HG02642 (cell line): ENCODE measurements at regions not wholly inside any gene's neighbourhood (a gene's known extent, or its start where the extent isn't known, plus 50 kb on each side); places are given as distances from the start of the nearest gene placed in this dataset.
"Not testable (repeated sequence)": the region's sequence is repeated elsewhere in the genome, so short reads cannot be mapped to it uniquely, and the experiment has no call there.

ENCODE experiments used
- ATAC-seq: cut with Tn5 transposase; IDR thresholded peaks from one replicate; pipeline ENCODE4 v1.9.1; 2021; ENCODE audit warnings: mild to moderate bottlenecking; ENCODE audit not compliant: unreplicated experiment, poor library complexity

DNA sequence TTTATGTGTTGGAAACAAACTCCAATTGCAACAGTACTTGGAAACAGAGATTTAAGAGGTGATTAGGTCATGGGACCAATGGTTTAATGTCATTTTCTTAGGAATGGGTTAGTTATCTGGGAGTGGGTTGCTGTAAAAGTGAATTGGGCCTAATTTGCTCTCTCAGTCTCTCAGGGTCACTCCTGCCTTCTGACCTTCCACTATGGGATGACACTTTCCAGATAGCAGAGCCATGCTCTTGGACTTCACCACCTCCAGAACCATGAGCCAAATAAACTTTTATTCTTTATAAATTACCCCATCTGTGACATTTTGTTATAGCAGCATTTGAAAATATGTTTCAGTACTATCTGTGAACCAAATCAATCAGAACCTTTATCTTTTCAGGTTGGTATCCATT, 1509.1 kb downstream of the REEP3 start:
- no peak for ATAC-seq

DNA sequence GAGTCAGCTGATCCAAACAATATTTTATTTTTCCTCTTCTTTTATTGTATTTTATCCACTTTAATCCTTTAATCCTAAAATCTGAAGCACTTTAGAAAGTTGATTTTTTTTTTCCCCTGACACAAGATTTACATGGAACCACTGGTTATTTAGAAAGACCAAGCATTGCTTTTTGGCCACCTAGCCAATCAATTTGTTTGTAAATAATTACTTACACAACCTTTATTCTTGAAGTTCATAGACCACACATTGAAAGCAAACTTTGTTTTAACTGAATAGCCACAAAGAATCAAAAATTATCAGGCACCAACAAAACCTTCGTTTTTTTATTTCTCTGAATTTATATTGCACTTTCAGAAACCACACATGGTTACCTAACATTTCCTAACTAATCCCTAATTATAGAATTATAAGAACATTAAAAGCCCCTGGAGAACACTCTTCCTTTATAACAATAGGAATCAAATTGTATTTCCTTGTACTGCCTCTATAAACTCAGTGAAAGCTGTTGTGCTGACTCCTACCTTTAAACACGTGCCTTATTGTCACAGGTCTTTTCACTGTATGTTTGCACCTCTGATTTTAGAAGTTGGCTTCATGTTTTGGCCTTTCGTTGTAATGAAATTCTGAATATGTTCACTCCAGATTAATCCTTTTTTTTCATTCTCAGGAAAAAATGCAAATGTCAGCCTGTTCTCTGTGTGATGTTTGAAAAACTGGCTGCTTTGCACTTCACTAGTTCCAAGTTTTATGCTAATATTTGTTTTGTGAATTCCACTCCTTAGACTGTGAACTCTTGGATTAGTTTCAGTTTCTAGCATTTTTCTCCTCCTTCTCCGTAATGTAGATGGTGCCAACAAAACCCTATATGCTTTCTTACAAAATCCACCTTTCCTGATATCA, 1511.9 kb downstream of the REEP3 start:
- no peak for ATAC-seq

DNA sequence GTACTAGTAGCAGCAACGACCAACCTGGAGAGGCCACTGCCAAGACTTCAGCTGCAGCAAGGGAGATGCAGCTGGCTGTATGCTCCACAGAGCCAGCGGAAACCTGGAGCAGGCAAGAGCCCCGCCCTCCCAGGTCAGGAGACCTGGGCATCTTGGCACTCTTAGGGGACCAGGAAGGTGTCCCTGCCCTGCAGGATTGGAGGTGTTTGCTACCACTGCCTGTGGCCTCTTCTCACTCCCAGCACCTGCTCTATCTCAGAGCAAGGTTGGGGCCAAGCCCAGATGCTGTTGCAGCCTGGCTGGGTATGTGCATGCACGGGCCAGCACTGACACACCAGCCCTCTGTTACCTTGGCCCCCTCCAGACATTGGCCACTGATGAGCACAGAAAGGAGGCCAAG, 1512.8 kb downstream of the REEP3 start:
- no peak for ATAC-seq

DNA sequence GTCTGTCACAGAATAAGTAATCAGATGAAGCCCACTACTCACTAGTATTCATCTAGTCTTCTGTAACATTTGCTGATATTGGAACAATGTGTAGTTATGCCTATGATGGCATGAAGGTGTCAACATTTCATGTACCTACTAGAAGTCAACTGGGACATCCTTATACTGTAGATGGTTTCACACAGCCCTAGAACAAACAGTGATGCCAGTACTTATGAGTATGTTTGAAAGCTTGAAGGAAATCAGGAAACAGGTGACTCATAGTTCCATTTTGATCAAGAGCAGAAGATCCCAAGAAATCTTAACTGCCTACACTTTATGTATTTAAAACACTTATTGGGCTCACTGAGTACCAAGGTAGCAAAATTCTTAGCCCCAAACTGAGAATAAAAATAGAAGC, 1519.6 kb downstream of the REEP3 start:
- ATAC-seq = no peak

DNA sequence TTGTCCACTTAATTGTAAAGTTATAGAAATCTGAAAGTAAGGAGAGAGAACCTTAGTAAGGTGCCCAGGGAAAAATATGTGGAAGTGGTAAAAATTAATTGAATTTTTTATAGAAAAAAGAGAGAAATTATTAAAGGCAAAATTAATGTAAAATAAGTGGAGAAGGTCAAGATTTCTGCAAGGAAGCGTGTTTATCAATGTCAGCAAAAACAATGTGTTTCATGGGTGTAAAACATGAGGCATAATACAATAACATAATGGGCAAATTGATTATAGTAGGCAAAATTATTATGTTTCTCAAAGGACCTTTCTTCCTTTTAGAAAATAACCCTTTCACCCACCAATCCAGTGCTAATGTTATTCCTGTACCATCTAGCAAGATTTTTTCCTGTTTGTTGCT, 1520.1 kb downstream of the REEP3 start:
- no peak for ATAC-seq

DNA sequence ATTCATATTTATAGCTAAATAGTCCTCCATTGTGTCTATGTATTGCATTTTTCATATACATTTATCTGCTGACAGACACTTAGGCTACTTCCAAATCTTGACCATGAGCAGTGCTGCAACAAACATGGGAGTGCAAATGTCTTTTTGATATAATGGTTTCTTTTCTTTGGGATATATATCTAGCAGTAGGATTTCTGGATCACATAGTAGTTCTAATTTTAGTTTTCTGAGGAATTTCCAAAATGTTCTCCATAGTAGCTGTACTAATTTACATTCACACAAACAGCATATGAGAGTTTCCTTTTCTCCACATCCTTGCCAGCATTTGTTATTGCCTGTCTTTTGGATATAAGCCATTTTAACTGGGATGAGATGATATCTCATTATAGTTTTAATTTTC, 1521.3 kb downstream of the REEP3 start:
- ATAC-seq = no peak

DNA sequence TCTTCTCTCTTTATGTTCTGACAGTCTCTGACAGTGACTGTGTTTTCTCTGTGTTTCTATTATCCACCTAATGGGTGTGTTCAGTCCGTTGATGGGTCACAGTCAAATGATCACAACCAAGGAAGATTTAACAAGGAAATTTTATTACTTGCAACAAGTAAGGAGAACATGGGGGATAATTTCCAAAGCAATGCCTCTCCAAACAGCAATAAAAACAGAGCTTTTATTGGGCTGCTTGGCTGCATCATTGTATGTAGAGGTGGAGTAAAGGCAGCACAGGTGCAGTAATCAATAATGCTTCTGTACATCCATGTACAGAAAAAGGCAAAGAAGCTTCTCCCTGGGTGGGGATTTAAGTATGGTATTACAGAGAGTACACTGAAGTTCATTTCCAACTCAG, 1525.6 kb downstream of the REEP3 start:
- no peak for ATAC-seq

DNA sequence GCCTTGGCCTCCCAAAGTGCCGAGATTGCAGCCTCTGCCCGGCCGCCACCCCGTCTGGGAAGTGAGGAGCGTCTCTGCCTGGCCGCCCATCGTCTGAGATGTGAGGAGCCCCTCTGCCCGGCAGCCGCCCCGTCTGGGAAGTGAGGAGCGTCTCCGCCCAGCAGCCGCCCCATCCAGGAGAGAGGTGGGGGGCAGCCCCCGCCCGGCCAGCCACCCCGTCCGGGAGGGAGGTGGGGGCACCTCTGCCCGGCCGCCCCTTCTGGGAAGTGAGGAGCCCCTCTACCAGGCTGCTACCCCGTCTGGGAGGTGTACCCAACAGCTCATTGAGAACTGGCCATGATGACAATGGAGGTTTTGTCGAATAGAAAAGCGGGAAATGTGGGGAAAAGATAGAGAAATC, 1530.9 kb downstream of the REEP3 start:
- ATAC-seq = not testable (repeated sequence)

DNA sequence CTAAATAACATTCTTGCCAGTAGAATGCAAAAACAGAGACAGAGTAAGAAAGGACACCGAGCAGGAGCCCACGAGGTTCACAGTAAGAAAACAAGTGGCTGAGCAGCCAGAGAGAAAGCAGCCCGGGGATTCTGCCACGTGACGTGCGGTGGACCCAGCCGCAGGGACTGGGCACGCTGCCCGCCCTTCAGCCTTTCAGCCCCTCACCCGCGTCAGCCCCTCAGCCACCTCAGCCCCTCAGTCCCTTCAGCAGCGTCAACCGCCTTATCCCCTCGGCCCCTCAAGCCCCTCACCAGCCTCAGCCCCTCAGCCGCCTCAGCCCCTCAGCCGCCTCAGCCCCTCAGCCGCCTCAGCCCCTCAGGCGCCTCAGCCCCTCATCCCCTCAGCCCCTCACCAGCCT, 1532.2 kb downstream of the REEP3 start:
- ATAC-seq = not testable (repeated sequence)

DNA sequence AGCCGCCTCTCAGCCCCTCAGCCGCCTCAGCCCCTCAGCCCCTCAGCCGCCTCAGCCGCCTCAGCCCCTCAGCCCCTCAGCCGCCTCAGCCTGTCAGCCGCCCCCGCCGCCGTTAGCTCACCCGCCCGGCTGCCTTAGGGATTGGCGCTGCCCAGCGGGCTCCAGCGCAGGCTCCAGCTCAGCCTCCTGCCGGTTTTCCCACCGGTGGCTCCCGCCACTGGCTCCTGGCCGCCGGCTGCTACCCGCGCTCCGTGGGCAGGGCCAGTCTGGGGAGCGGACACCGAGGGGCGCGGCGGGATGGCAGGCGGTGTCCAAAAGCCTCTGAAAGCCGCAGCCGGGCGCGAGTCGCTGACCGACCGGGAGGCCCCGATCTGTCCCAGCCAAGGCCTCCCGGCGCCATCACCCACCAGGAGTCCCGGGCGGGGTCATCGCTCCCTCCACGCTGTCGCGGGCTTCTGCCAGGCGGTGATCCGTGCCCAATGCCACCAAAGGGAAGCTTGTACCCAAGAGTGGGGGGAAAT, 1532.7 kb downstream of the REEP3 start:
- ATAC-seq = not testable (repeated sequence)

DNA sequence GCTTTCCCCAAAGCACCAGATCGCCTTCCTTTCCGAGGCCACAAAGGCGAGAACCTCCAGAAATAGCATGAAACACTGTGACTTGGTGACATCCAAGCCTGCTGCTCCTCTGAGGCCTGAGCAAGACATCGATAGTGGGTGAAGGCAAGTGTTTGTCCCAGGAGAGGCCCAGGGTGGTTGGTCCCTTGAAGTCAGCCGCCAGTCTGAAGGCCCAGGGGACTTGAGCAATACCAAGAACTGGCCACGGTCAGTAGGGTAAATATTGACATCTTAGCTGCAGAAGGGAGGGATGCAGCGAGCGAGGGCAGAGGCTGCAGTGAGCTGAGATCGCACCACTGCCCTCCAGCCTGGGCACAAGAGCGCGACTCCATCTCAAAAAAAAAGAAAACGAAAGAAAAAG, 1533.5 kb downstream of the REEP3 start:
- not testable (repeated sequence) for ATAC-seq

DNA sequence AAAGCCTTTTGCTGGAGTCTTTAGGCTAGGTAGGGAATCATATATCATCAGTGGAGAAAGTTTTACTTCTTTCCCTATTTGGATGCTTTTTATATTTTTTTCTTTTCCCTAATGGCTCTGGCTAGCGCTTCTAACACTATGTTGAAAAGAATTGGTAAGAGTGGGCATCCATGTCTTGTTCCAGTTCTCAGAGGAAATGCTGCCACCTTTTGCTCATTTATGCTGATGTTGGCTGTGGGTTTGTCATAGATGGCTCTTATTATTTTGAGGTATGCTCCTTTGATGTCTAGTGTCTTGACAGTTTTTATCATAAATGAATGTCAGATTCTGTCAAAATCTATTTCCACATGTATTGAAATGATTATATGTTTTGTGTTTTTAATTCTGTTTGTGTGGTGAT, 1544.1 kb downstream of the REEP3 start:
- no peak for ATAC-seq

DNA sequence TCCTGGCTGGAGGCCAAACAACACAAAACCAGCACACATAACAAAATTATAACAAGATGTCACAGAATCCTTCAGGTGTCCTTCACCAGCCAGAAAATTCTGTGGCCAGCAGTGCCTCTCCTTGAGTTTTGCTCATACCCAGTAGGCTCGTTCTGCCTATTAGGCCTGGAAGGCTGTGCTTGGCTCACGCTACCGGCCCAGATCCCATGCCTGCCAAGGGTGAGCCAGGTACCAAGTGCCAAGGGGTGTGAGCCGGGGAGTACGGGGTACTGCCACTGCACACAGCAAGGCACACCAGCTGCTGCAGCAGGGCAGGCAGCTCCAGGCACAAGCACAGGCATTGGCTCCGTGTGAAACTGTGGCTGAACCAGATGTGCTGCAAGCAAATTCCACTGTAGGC, 1562.0 kb downstream of the REEP3 start:
- no peak for ATAC-seq

DNA sequence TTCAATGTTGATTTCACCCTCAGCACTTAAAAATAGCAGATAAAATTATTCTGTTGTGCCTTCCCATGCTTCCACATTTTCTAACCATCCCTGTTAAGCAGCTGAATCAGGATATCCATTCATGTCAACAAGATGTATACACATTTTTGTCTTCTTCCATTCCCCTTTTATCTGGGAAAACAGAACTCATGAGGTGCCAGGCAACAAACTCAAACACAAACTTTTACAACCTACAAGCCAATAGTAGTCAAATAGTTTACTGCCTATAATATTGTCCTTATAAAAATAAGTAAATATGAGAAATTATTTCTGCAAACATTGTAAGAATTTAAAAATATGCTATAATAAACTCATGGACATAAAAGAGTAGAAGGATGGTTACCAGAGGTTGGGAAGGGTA, 1569.8 kb downstream of the REEP3 start:
- no peak for ATAC-seq

DNA sequence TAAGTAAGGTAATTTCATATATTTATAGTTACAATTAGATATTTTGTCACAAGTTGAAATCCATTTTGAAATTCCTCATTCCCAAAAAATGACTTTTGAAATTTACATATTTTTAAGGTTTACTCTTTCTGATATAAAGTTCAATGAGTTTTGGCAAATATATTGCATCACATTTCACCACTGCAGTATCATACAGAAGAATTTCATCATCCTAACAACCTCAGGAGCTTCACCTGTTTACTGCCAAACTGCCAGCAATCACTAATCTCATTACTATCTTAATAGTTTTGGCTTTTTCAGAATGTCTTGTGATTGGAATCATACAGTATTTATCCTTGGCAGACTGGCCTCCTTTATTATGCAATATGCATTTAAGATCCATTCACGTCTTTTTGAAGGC, 1578.9 kb downstream of the REEP3 start:
- ATAC-seq = no peak

DNA sequence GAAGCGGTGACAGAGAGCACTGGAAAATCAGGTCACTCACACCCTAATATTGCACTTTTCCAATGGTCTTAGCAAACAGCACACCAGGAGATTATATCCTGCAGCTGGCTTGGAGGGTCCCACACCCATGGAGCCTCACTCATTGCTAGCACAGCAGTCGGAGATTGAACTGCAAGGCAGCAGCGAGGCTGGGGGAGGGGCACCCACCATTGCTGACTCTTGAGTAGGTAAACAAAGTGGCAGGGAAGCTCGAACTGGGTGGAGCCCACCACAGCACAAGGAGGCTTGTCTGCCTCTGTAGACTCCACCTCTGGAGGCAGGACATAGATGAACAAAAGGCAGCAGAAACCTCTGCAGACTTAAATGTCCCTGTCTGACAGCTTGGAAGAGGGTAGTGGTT, 1579.7 kb downstream of the REEP3 start:
- ATAC-seq = not testable (repeated sequence)

DNA sequence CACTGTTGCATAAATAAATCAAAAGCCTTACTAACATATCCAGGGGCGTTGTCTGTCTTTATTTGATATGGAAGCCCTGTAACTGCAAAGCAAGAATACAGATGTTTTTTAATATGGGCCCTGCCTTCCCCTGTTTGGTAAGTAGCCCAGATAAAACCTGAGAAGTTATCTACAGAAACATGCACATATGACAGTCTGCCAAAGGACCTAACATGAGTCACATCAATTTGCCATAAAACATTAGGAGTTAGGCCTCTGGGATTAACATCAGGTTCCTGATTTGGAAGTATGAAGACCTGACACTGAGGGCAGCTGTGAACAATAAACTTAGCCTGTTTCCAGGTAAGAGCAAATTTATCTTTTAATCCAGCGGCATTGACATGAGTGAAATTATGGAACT, 1588.8 kb downstream of the REEP3 start:
- ATAC-seq = no peak

DNA sequence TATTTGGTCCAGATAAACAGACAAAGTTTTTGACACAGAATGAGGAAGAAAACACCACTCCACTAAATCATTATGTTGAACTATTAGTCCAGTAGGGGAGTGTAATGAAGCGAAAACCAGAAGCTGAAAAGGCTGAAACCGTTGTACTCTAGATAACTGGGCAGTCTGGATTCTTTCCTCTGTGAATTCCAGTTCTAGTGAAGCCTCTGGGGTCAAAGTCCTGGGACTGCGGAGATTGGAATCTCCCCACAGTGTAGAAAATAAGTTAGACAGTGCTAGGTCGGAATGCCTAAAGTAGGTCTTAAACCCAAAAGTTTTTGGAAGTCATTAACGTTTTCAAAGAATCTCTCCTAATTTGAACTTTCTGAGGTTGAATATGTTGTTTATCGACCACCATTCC, 1589.9 kb downstream of the REEP3 start:
- not testable (repeated sequence) for ATAC-seq

DNA sequence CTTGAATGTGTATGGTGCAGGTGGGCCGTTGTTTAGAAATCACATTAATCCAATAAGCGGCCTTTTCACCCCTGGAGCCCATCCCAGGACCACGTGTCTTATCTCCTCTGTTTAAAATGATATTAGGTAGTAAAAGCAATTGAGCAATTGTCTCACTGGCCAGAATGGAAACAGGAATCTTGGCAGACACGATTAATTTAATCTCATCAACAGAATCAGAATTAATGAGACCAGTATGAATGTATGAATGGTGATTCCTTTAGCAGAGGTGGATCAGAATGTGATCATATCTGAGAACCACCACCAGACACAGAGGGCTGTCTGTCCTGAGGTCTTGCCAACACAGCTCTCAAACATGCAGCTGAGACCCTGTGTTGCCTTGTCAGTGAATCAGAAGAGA, 1591.4 kb downstream of the REEP3 start:
- ATAC-seq = no peak

DNA sequence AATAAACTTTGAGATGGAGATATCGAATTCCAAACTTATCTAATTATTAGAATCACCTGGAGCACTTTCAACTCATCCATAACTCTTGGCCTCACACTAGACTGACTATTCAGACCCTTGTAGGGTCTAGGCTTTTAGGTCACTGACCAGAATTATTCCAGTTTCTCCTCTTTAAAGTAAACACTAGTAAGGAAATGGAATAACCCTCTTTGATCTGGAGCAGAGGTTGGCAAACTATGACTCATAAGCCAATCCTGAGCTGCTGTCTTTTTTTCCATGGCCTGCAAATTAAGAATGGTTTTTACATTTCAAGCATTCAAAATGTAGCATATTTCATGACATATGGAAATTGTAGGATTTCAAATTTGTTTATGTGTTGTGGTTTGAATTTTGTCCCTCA, 1601.9 kb downstream of the REEP3 start:
- no peak for ATAC-seq

DNA sequence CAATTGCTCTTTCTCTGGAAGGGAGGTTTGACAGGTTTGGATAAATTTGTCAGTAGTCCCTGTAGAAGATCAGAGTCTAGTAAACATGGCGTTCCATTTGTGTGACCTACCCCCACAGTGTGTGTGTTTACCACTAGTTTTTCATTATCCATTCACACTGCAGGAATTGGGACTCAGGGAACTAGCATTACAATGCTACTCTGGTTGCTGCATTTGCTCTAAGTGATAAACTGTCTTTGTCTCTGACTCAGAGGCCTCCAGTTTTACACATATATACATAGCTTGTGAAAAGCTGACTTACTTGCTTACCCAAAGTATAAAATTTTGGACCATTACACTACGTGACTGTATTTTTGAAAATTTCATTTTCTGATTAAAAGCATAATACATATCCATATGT, 1604.0 kb downstream of the REEP3 start:
- no peak for ATAC-seq

DNA sequence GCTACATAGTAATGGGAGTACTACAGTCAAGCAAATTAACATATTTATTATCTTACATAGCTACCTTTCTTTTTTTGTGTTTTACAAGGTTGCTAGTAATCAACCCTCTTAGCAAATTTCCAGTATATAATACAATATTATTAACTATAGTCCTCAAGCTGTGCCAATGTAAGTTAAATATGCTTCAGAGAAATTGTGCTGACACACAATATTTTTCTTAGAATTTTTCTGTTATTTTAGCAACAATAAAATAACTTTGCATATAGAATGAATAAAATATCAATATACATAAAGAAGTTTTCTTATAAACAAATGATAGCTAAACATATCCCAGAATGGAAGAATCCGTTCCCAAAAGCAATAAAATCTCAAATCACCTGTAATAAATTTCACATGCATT, 1605.1 kb downstream of the REEP3 start:
- no peak for ATAC-seq
